ENCODE measurements at regions not wholly inside any gene's neighbourhood (a gene's known extent, or its start where the extent isn't known, plus 50 kb on each side); places are given as distances from the start of the nearest gene placed in this dataset.

DNA sequence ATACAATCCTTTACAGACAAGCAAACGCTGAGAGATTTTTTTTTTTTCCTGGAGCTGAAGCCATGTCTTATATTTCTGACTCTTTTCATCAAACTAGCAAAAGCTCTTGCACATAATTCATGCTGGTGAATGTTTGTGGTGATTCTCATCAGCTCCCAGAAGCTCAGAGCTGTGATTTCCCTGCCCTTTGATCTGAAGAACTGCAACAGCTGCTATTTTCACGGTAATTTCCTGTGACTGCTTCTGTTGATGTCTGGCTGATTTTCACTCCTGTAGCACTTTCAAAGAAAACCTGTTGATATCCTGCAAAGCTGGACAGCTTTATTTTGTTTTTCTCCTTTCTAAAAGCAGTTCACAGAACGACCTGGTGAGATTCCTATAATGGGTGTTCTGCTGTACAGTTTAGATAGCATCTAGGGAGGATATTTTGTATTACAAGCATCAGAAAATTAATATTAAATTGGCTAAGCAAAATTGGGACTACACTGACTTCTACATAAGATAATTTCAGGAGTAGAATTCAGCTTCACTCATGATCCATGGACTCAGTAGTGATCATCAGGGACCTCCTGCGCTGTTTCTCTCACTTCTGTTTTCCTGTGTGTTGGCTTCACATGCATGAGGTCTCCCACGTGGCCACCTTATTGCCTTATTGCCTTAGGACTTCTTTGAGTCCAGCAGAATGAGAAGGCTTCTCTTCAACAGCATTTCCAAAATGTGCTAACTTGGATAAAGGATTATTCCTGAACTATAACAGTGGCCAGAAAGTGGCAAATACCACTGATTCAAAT, 1111.6 kb upstream of the SORCS1 start:
- no peak for DNase-seq

DNA sequence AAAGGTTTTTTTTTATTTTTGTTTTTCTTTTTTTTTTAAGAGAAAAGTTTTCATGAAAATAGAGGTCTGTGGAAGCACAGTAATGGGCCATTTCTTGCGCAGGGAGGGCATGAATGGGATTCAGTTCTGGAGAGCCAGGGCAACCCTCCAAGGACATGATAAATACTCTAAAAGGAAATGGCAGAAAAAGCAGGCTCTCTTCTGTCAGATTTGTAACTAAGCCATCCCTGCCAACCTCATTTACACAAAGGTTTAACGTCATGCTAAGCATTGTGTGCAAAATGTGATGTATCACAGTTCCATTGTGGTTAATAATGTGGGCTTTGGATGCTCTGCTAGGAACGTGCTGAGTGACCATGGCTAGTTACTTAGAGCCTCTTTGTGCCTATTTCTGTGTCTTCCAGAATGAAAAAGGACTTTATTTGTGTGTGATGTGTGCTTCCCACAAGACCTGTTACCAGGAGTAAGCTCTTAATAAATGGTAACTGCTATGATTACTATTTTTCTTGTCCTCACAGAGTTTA, 1095.9 kb upstream of the SORCS1 start:
- no peak for DNase-seq

DNA sequence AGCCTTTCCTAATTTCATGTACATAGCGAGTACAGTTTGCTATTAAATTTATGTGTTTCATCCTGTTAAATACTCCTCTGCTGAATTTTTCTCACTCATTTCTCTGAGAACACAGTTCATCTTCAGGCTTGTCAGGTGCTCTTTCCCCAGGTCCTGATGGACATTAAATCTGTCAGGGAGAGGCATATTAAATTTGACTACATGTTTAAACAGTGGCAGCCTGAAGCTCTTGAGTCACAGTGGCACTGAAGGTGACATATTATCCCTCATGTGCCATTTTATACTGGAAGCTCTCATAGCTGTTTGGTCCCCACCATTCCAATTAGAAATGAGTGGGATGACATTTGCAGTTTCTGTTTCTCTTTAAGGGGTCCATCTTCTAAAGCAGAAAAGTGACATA, 1089.6 kb upstream of the SORCS1 start:
- DNase-seq, result no peak

DNA sequence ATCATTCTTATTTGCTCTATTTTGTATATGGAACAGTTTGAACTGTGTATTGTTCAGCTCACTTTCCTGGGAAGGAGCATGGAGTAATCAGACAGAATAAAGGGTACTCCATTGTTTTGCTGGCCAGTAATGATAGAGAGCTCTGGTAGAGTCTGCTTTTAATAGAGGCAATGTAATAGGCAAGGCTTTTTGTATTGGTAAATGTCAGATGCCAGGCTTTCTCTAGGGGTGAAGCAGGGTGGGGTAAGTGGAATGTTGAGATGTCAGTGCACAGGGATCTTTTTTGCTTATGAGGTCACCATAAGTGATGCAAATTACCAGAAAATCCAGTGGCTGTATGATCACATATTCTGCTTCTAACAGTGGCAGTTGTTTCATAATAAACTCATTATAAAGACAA, 1088.3 kb upstream of the SORCS1 start:
- DNase-seq, result no peak

DNA sequence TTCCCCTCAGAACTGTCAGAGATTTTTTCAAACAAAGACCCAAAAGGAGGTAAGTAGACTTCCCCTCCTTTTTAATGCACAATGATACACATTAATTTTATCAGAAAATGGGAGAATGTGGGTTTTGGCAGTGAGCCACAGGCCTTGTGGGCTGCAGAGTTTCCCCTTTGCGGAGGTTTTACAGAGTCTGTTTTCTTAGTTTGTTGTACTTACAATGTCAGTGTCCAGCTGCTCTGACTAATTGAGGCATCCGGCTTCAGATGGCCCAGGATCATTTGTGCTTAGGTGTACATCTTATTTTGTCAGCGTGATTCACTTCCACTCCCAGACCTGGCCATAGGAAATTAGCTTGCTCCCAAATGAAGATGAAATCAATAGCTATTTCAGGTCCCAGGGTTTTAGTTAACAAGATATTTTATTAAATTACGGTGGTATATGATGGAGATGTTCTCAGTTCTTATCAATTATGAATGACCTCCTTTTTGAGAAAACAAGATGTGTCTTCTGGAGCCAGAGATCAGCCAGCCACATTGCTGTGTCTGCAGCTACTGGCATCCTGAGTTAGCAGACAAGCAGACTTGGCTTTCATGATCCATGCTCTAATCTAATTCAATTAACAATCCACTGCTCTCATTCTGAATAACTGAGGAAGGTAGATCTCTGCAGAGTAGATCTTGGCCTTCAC, 1086.6 kb upstream of the SORCS1 start:
- DNase-seq, result no peak

DNA sequence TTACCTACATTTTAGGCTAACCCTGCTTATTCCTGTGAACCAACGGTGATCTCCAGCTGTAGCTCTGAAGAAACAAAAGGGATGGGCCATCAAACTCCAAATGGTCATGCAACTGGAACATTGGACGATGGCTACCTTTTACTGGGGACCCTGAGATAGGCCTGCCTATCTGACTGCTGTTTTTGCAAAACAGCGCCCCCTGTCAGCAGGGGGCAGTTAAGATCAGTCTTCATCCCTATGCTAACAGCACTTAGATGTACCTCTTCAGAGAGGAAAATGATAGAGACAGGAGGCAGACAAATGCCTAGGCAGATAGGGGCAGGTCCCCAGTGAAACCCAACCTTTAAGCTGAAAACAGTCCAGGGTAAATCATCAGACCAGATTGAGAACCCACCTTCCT, 1085.4 kb upstream of the SORCS1 start:
- DNase-seq, result no peak

DNA sequence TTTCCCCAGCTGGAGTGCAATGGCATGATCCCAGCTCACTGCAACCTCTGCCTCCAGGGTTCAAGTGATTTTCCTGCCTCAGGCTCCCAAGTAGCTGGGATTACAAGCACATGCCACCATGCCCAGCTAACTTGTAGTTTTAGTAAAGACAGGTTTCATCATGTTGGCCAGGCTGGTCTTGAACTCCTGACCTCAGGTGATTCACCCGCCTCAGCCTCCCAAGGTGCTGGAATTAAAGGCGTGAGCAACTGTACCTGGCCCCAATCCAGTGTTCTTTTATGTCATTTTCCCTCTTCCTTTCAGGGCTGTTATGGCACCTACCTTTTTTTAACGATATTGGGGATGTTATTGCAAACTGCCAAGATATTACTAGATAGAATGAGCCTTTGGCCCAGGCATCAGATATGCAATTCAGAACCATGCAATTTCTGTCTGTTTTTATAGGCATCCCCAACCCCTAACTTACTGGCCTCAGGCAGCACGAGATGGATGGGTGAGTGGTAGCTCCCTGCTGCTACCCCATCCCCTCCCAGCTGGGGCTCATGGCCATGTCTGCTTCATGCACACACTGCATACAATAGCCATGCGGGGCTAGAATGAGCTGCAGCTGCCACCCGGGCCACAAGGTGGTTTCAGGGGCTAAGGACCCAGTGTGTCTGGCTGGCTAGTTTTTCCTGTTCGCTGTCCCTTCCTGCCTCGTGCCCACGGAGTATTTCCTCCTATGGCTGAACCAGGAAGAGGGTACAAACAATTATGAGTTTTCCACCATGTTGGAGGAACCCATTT, 1080.1 kb upstream of the SORCS1 start:
- no peak for DNase-seq

DNA sequence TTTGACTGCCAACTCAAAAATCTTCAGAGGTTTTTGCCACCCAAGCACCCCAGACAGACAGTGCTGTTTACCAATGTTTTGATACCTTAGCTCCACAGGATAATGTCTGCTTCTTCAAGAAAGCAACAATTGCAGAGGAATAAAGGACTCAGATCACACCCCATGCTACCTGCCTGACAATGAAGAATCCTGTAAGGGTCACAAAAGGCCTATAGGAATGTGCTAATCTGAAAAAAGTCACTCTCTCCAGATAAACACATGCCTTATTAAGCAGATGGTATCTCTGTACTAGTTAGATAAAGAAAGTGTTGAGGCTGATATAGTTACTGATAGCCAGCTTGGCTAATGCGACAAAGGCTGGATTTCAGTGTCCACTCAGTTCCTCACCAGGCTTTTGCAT, 1076.7 kb upstream of the SORCS1 start:
- DNase-seq, result no peak

DNA sequence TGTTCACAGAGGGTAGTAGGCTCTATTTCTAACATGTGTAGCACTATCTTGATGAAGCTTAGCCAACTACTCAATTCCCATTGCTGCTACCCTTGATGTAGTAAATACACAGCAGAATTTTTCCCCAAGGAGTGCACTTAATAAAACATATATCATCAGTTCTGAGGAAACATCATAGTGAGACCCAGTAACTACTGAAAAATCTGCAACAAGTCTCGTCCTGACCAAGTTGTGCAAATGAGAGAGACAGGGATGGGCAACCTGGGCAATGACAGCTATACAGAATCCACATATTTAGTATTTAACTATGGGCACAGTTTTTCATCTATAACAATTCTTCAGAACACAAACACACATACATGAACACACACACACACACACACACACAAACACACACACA, 1073.8 kb upstream of the SORCS1 start:
- no peak for DNase-seq

DNA sequence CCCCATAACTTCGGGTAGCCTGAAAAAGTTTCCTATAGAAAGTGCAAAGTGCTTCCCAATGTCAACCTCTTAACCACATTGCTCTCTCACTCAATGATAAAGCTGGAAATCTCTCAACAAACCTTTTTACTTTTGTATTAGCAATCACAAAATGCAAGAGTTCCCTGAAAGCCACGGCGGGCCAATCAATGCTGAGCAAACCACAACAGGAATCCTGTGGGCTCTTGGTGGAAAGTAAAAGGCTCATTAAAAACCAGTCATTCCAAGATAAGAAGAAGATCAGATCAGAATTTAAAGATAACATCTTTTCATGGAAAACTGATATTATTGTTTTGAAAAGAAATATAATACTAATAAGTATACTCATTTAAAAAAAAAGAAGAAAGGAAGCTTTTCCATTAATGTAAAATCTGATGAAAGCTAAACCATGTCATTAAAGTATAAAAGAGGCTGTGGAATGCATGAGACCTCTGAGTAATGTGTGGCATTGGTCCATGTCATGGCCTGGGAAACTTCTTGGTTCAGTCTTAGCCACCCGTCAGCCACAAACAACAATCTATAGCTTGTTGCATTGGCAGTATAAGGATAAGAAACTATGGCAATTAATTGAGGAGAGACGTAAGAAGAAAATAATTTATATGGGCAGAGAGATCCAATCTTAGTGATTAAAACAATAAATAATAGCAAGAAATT, 1066.1 kb upstream of the SORCS1 start:
- DNase-seq, result no peak

- DNase-seq, result no peak
These were observed 1044.2 kb upstream of the SORCS1 start for GRCh38 chr10:108208732-108209131.

GRCh38 chr10:108208038-108208437, 1043.5 kb upstream of the SORCS1 start:
- DNase-seq, result no peak

DNA sequence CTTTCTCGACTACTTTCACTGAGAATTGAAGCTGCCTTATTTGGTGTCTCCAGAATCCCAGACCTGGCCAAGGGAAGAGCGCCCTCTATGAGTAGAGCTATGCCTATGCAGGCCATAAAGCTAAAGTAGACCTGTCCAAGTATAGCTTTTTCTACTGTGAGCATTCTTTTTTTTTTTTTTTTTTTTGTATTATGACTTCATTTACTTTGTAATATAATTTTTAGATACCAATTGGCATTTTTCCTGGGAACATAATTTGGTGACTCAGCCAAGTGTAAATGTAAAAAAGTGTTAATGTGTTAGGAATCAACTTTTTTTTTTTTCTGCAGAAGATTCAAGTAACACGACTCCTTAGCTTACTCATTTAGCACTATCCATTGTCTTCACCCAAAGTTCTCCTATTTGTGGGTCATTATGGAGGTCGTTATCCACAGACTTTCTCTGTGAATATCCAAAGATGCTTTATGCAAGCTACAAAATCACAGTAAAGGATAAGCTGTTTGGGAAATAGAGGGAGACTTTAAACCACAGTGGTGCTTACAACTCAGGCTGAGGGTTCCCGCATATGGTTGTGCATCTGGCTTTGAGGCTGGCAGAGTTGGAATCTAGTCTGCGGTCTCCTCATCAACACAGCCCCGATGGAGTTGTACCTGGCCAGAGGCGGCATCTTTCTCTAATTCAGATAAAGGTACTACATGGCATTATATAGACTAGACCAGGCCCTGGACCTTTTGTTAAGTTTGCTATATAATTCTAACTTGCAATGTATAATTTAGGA, 1040.2 kb upstream of the SORCS1 start:
- DNase-seq, result no peak

- no peak for DNase-seq
These were observed 1039.5 kb upstream of the SORCS1 start for GRCh38 chr10:108203905-108204527.

DNA sequence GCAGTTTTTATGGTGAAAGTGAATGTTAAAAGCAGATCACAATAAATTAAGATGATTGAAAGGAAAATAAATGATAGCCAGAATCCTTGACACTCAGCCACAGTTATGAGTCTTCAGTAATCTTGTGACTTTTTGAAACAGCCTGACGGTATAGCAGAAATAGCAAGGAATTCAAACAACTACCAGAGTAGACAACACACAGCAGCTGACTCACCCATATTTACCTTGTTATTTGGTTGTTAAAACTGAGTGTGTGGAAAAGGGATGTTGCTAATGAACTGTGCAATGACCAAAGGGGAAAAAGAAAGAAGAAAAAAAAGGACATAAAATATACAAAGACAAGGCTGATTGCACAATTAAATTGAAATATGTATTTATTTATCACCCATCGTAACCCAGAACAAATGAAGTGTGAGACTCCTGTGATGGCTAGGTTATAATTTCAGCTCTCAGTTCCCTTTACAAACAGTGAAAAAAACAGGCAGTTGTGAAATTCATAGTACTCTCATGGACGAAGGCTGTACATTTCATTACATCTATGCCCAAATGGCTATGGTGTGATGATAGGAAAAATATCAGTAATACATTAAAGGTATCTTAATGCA, 1023.0 kb upstream of the SORCS1 start:
- DNase-seq, result no peak

DNA sequence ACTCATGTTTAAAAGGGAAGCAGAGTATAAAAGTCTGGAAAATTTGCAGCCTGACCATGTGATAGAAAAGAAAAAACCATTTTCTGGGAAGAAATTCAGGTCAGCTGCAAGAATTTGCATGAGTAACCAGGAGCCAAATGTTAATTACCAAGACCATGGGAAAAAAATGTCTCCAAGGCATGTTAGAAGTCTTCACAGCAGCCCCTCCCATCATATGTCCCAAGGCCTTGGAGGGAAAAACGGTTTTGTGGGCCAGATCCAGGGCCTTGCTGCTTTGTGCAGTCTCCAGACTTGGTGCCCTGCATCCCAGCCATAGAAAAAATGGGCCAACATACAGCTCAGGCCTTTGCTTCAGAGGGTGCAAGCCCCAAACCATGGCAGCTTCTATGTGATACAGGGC, 1019.6 kb upstream of the SORCS1 start:
- no peak for DNase-seq

DNA sequence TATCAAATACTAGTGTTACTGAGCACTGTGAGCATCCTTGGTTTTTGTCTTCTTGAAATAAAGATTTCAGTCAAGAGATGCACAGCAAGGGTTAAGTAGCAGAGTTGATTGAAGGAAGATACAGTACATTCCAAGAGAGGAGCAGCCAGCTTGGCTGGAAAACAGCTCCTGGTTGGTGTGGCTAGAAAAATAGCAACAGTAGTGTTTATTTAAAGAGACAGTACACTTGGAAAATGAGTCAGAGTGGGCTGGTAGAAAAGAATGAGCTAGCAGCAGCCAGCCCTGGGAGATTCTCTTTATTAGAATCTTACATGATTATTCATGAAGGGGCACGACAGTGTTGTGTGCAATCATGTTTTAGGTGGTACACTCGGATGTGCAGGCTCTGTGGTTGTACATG, 1016.4 kb upstream of the SORCS1 start:
- DNase-seq, result no peak

- no peak for DNase-seq
These were observed 1005.3 kb upstream of the SORCS1 start for GRCh38 chr10:108169846-108170245.

GRCh38 chr10:108167766-108168165, 1003.3 kb upstream of the SORCS1 start:
- DNase-seq, result no peak

- no peak for DNase-seq
These were observed 1001.9 kb upstream of the SORCS1 start for GRCh38 chr10:108166401-108166800.

- no peak for DNase-seq
These were observed 982.8 kb upstream of the SORCS1 start for GRCh38 chr10:108147346-108147745.

Data from right hindlimb (tissue), 1 donor.